HG02885 (cell line): ENCODE measurements at regions not wholly inside any gene's neighbourhood (a gene's known extent, or its start where the extent isn't known, plus 50 kb on each side); places are given as distances from the start of the nearest gene placed in this dataset.

Experiments used
- ATAC-seq: cut with Tn5 transposase; IDR thresholded peaks from one replicate; pipeline ENCODE4 v1.9.1; 2021; ENCODE audit warnings: mild to moderate bottlenecking; ENCODE audit not compliant: unreplicated experiment, poor library complexity

- no peak for ATAC-seq
Observed at GRCh38 chr11:34758262-34758661, 137.4 kb downstream of the EHF start.

- ATAC-seq = no peak
Observed at GRCh38 chr11:34757026-34757451, 136.1 kb downstream of the EHF start.

GRCh38 chr11:34756591-34756990 lies 135.7 kb downstream of the EHF start:
- ATAC-seq = no peak

GRCh38 chr11:34755671-34756070 lies 134.8 kb downstream of the EHF start:
- ATAC-seq = no peak

- ATAC-seq = no peak
Observed at GRCh38 chr11:34754171-34754823, 133.4 kb downstream of the EHF start.

GRCh38 chr11:34750692-34751405 lies 130.0 kb downstream of the EHF start:
- no peak for ATAC-seq

GRCh38 chr11:34749666-34750659 lies 129.1 kb downstream of the EHF start:
- ATAC-seq = no peak

- ATAC-seq = no peak
Observed at GRCh38 chr11:34748036-34748435, 127.1 kb downstream of the EHF start.

- no peak for ATAC-seq
Observed at GRCh38 chr11:34747251-34747650, 126.4 kb downstream of the EHF start.

- ATAC-seq = no peak
Observed at GRCh38 chr11:34745195-34745594, 124.3 kb downstream of the EHF start.

GRCh38 chr11:34744511-34744910 lies 123.6 kb downstream of the EHF start:
- no peak for ATAC-seq

GRCh38 chr11:34738237-34738636 lies 117.3 kb downstream of the EHF start:
- no peak for ATAC-seq

GRCh38 chr11:34732831-34733230 lies 111.9 kb downstream of the EHF start:
- ATAC-seq = no peak

- no peak for ATAC-seq
Observed at GRCh38 chr11:34731603-34732002, 110.7 kb downstream of the EHF start.

- no peak for ATAC-seq
Observed at GRCh38 chr11:34730544-34731295, 109.8 kb downstream of the EHF start.

GRCh38 chr11:34728609-34729008 lies 107.7 kb downstream of the EHF start:
- no peak for ATAC-seq

- ATAC-seq = no peak
Observed at GRCh38 chr11:34727228-34727737, 106.4 kb downstream of the EHF start.

GRCh38 chr11:34724973-34725372 lies 104.1 kb downstream of the EHF start:
- ATAC-seq = no peak

- ATAC-seq = no peak
Observed at GRCh38 chr11:34721646-34722045, 100.8 kb downstream of the EHF start.

GRCh38 chr11:34719303-34719848 lies 98.5 kb downstream of the EHF start:
- no peak for ATAC-seq
